Midbrain (tissue), 1 donor: ENCODE measurements at regions not wholly inside any gene's neighbourhood (a gene's known extent, or its start where the extent isn't known, plus 50 kb on each side); places are given as distances from the start of the nearest gene placed in this dataset.

ENCODE experiments used
- DNase-seq: peaks from one replicate; lab custom pipeline; 2025; lab: John Stamatoyannopoulos, UW

- DNase-seq = no peak
Measured at GRCh38 chr10:6774406-6774805, 194.3 kb upstream of the PRKCQ start.

- no peak for DNase-seq
Measured at GRCh38 chr10:6771331-6771730, 191.3 kb upstream of the PRKCQ start.

- DNase-seq = no peak
Measured at GRCh38 chr10:6770846-6771245, 190.8 kb upstream of the PRKCQ start.

GRCh38 chr10:6769704-6770417 lies 189.8 kb upstream of the PRKCQ start:
- DNase-seq = no peak

- no peak for DNase-seq
Measured at GRCh38 chr10:6766131-6766801, 186.2 kb upstream of the PRKCQ start.

GRCh38 chr10:6763423-6763822 lies 183.3 kb upstream of the PRKCQ start:
- no peak for DNase-seq

- DNase-seq = no peak
Measured at GRCh38 chr10:6763001-6763400, 182.9 kb upstream of the PRKCQ start.

- DNase-seq = no peak
Measured at GRCh38 chr10:6759961-6760360, 179.9 kb upstream of the PRKCQ start.

GRCh38 chr10:6757158-6757557 lies 177.1 kb upstream of the PRKCQ start:
- DNase-seq = no peak

GRCh38 chr10:6756716-6757115 lies 176.6 kb upstream of the PRKCQ start:
- DNase-seq = no peak

GRCh38 chr10:6755781-6756460 lies 175.8 kb upstream of the PRKCQ start:
- peak; percentile 43 for DNase-seq

GRCh38 chr10:6753644-6754043 lies 173.6 kb upstream of the PRKCQ start:
- DNase-seq = no peak

GRCh38 chr10:6751363-6751762 lies 171.3 kb upstream of the PRKCQ start:
- DNase-seq = no peak

- no peak for DNase-seq
Measured at GRCh38 chr10:6748981-6749635, 169.0 kb upstream of the PRKCQ start.

GRCh38 chr10:6748029-6748428 lies 168.0 kb upstream of the PRKCQ start:
- no peak for DNase-seq

GRCh38 chr10:6746782-6747181 lies 166.7 kb upstream of the PRKCQ start:
- DNase-seq = no peak

GRCh38 chr10:6743291-6743849 lies 163.3 kb upstream of the PRKCQ start:
- no peak for DNase-seq

GRCh38 chr10:6741541-6741941 lies 161.5 kb upstream of the PRKCQ start:
- DNase-seq = no peak

GRCh38 chr10:6739530-6740174 lies 159.6 kb upstream of the PRKCQ start:
- DNase-seq = no peak

- no peak for DNase-seq
Measured at GRCh38 chr10:6738112-6738768, 158.2 kb upstream of the PRKCQ start.

- no peak for DNase-seq
Measured at GRCh38 chr10:6737758-6738111, 157.7 kb upstream of the PRKCQ start.
